Loucy (cell line): ENCODE measurements at regions not wholly inside any gene's neighbourhood (a gene's known extent, or its start where the extent isn't known, plus 50 kb on each side); places are given as distances from the start of the nearest gene placed in this dataset.

ENCODE experiments used
- EZH2phosphoT487 ChIP-seq: fragments of 200-600 bp; IDR thresholded peaks from 2 replicates; pipeline ENCODE4 v1.6.1; 2018; ENCODE audit warnings: antibody characterized with exemption, mild to moderate bottlenecking, moderate library complexity, borderline replicate concordance
- TF ChIP-seq, protein P1 (sequence below): fragments of 200-600 bp; sonication (generic); conservative IDR thresholded peaks from 2 replicates; pipeline ENCODE4 v1.5.1; 2014; ENCODE audit warnings: mild to moderate bottlenecking, antibody characterized with exemption, low read length

DNA sequence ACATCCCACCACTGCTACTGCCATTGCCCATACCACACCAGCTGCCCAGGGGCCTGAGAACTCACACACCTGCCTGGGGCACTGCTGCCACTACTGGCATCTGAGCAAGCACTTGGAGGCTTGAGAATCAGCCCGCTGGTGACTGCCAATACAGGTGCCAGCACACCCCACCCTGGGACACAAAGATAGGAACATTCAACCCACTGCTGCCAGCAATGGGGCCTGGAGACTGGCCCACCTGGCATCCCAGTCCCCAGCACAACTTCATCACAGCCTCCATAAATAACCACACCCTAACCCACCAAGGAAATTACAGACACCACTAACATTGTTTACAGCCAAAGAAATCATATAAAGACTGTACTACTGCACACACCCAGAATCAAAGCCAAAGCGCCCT lies 115.9 kb downstream of the SLC16A9 start:
- TF ChIP-seq, protein P1, sequence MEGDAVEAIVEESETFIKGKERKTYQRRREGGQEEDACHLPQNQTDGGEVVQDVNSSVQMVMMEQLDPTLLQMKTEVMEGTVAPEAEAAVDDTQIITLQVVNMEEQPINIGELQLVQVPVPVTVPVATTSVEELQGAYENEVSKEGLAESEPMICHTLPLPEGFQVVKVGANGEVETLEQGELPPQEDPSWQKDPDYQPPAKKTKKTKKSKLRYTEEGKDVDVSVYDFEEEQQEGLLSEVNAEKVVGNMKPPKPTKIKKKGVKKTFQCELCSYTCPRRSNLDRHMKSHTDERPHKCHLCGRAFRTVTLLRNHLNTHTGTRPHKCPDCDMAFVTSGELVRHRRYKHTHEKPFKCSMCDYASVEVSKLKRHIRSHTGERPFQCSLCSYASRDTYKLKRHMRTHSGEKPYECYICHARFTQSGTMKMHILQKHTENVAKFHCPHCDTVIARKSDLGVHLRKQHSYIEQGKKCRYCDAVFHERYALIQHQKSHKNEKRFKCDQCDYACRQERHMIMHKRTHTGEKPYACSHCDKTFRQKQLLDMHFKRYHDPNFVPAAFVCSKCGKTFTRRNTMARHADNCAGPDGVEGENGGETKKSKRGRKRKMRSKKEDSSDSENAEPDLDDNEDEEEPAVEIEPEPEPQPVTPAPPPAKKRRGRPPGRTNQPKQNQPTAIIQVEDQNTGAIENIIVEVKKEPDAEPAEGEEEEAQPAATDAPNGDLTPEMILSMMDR: no peak
- no peak for TF ChIP-seq EZH2phosphoT487
